ENCODE measurements at regions not wholly inside any gene's neighbourhood (a gene's known extent, or its start where the extent isn't known, plus 50 kb on each side); places are given as distances from the start of the nearest gene placed in this dataset.

DNA sequence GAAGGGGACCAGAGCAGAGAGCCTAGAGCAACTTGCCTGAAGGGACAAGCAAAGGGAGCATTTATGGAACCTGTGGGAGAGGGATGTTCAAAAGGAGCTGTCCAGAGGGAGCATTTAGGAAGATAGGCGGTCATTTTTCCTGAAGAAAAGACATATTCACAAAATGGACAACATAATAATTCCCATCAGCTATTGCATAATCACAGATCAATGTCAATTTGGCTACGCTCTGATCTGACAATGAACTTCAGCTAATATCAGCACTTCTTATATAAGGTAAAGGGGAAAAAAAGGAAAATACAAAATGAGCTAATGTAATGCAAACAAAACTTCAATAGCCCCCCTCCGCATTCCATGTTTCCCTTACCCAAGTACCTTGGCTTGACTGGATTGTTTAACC, 291.1 kb upstream of the CDH7 start:
- H3K27ac ChIP-seq = no peak overlapping the region
- no peaks in the 10 kb centered on the region for H3K27me3 ChIP-seq
- intact Hi-C loops (cut with DNase I) = no loop called here
- DNase-seq = no peak
- no peak overlapping the region for H3K4me3 ChIP-seq
- no peaks in the 10 kb centered on the region for H3K36me3 ChIP-seq
- no peak for TF ChIP-seq POLR2A (IDR thresholded peaks at IDR 0.05)
- TF ChIP-seq POLR2AphosphoS5 (IDR thresholded peaks at IDR 0.05) = no peak
- TF ChIP-seq CTCF (IDR thresholded peaks at IDR 0.05) = no peak
- TF ChIP-seq EP300 (IDR thresholded peaks at IDR 0.05) = no peak
- 89 to 90% methylated on average over 3 of the region's 3 CpGs for WGBS, 2 donors
- H3K9me3 ChIP-seq = no peaks in the 10 kb centered on the region
- H3K4me1 ChIP-seq = no peaks in the 10 kb centered on the region

DNA sequence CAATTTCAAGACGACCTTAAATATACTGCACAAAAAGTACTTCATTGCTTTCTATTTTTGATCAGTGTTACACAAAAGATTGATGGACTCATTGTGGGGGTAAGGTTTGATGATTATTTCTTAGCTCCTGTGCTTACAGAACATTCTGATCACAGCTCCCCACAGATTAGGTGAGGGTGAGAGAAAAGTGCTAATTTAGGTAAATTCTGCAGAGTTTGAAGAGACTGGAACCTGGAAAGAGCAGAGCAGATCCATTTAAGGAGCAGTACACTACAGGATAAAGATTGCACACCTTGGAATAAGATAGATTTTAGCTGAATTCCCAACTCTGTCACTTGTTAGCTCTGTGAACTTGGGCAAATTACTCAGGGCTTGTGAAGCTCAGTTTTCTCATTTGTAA, 291.9 kb upstream of the CDH7 start:
- no peak for DNase-seq
- WGBS, 2 donors = 28 to 31% methylated on average over 1 of the region's 1 CpG

GRCh38 chr18:65439188-65439587, 311.6 kb upstream of the CDH7 start:
- no peaks in the 10 kb centered on the region for H3K36me3 ChIP-seq
- no peak for TF ChIP-seq POLR2AphosphoS5 (IDR thresholded peaks at IDR 0.05)
- no peak for TF ChIP-seq EP300 (IDR thresholded peaks at IDR 0.05)
- TF ChIP-seq CTCF (IDR thresholded peaks at IDR 0.05) = no peak
- TF ChIP-seq POLR2A (IDR thresholded peaks at IDR 0.05) = no peak
- peaks cover 0 to 3% (median 0%) of the 10 kb centered on the region in 4 donors for H3K9me3 ChIP-seq
- H3K4me3 ChIP-seq = no peak overlapping the region
- H3K4me1 ChIP-seq = no peaks in the 10 kb centered on the region
- no peak overlapping the region for H3K27ac ChIP-seq
- H3K27me3 ChIP-seq = no peaks in the 10 kb centered on the region
- WGBS, 2 donors = 48 to 56% methylated on average over 3 of the region's 3 CpGs
- no peak for DNase-seq
- intact Hi-C loops (cut with DNase I) = no loop called here

More for the DNA sequence above, 291.9 kb upstream of the CDH7 start:
- no peaks in the 10 kb centered on the region for H3K4me1 ChIP-seq
- intact Hi-C loops (cut with DNase I) = no loop called here
- no peaks in the 10 kb centered on the region for H3K36me3 ChIP-seq
- H3K4me3 ChIP-seq = no peak overlapping the region
- no peak overlapping the region for H3K27ac ChIP-seq
- TF ChIP-seq POLR2AphosphoS5 (IDR thresholded peaks at IDR 0.05) (no peak), POLR2A (IDR thresholded peaks at IDR 0.05) (no peak), CTCF (IDR thresholded peaks at IDR 0.05) (no peak), EP300 (IDR thresholded peaks at IDR 0.05) (no peak)
- no peaks in the 10 kb centered on the region for H3K9me3 ChIP-seq
- no peaks in the 10 kb centered on the region for H3K27me3 ChIP-seq

DNA sequence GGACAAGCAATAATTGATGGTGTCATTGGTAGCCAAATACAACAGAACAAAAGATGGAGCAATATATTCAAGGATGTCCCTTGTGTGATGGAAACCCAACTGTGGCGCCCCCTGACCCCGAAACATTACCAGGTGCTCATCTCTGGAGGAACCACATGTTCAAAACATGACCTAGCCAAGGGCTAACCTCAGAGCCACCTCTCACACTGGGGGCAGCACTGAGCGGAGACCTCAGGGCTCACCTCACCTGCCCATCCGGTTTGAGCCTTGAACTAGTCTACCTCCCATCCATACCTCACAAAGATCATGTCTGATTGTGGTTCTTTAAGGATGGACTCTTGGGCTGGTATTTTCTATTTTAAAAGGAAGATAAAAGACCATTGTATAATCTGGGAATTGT, 314.4 kb upstream of the CDH7 start:
- Histone ChIP-seq H3K27me3 (no peaks in the 10 kb centered on the region), H3K27ac (no peak overlapping the region), H3K4me3 (no peak overlapping the region), H3K9me3 (peaks cover 0 to 3% (median 0%) of the 10 kb centered on the region in 4 donors), H3K4me1 (no peaks in the 10 kb centered on the region), H3K36me3 (no peaks in the 10 kb centered on the region)
- intact Hi-C loops (cut with DNase I) = no loop called here
- TF ChIP-seq POLR2AphosphoS5 (IDR thresholded peaks at IDR 0.05) = no peak
- TF ChIP-seq EP300 (IDR thresholded peaks at IDR 0.05) = no peak
- no peak for TF ChIP-seq CTCF (IDR thresholded peaks at IDR 0.05)
- TF ChIP-seq POLR2A (IDR thresholded peaks at IDR 0.05) = no peak
- 89 to 94% methylated on average over 4 of the region's 4 CpGs for WGBS, 2 donors
- DNase-seq = no peak

DNA sequence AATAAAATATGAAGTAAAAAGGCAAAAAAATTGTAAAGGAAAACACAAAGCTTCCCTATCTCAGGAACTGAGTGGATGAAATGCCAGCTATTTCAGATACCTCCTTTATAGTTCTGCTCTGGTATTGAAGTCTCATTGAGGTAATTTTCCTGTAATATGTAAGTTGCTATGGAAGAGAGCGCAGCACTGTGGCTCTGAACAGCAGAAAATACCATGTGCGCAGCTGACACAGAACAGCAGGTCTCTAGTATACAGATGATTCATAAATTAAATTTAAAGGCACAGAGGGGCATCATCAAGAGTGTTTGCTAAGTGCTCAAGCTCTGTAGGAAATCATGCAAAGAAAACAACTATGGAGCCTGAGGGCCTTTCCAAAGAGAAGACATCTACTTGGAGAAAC, 315.3 kb upstream of the CDH7 start:
- peaks cover 0 to 3% (median 0%) of the 10 kb centered on the region in 4 donors for H3K9me3 ChIP-seq
- intact Hi-C loops (cut with DNase I) = no loop called here
- no peak overlapping the region for H3K4me3 ChIP-seq
- 87 to 91% methylated on average over 2 of the region's 2 CpGs for WGBS, 2 donors
- no peak for TF ChIP-seq EP300 (IDR thresholded peaks at IDR 0.05)
- no peak for TF ChIP-seq POLR2A (IDR thresholded peaks at IDR 0.05)
- TF ChIP-seq POLR2AphosphoS5 (IDR thresholded peaks at IDR 0.05) = no peak
- TF ChIP-seq CTCF (IDR thresholded peaks at IDR 0.05) = no peak
- H3K27me3 ChIP-seq = no peaks in the 10 kb centered on the region
- no peaks in the 10 kb centered on the region for H3K36me3 ChIP-seq
- H3K27ac ChIP-seq = no peak overlapping the region
- DNase-seq = no peak
- H3K4me1 ChIP-seq = no peaks in the 10 kb centered on the region
